Uterus (tissue), 2 donors: ENCODE measurements at regions not wholly inside any gene's neighbourhood (a gene's known extent, or its start where the extent isn't known, plus 50 kb on each side); places are given as distances from the start of the nearest gene placed in this dataset.

ENCODE experiments used
- POLR2A ChIP-seq, 2 donors: fragments of 450-650 bp; IDR thresholded peaks; one replicate each; pipeline ENCODE4 v1.6.1; 2016; ENCODE audit warnings: antibody characterized with exemption in 2 of 2, mild to moderate bottlenecking in 1 of 2, moderate library complexity in 1 of 2
- TF ChIP-seq, protein P1 (sequence below), 4 experiments: fragments of 200-600 bp in 2 of 4; fragments of 450-650 bp in 2 of 4; sonication (generic) in 2 of 4; IDR thresholded peaks; one replicate each; pipeline ENCODE4 v1.5.1; 2016 to 2019; ENCODE audit warnings: antibody characterized with exemption in 4 of 4, mild to moderate bottlenecking in 2 of 4, moderate library complexity in 1 of 4

- TF ChIP-seq, protein P1, sequence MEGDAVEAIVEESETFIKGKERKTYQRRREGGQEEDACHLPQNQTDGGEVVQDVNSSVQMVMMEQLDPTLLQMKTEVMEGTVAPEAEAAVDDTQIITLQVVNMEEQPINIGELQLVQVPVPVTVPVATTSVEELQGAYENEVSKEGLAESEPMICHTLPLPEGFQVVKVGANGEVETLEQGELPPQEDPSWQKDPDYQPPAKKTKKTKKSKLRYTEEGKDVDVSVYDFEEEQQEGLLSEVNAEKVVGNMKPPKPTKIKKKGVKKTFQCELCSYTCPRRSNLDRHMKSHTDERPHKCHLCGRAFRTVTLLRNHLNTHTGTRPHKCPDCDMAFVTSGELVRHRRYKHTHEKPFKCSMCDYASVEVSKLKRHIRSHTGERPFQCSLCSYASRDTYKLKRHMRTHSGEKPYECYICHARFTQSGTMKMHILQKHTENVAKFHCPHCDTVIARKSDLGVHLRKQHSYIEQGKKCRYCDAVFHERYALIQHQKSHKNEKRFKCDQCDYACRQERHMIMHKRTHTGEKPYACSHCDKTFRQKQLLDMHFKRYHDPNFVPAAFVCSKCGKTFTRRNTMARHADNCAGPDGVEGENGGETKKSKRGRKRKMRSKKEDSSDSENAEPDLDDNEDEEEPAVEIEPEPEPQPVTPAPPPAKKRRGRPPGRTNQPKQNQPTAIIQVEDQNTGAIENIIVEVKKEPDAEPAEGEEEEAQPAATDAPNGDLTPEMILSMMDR (IDR thresholded peaks at IDR 0.05), result no peak
- no peak for TF ChIP-seq POLR2A (IDR thresholded peaks at IDR 0.05)
These were observed 271.5 kb upstream of the PDGFD start for GRCh38 chr11:104435494-104435893.
